ENCODE measurements at regions not wholly inside any gene's neighbourhood (a gene's known extent, or its start where the extent isn't known, plus 50 kb on each side); places are given as distances from the start of the nearest gene placed in this dataset.
"Not testable (repeated sequence)": the region's sequence is repeated elsewhere in the genome, so short reads cannot be mapped to it uniquely, and the experiment has no call there.

DNA sequence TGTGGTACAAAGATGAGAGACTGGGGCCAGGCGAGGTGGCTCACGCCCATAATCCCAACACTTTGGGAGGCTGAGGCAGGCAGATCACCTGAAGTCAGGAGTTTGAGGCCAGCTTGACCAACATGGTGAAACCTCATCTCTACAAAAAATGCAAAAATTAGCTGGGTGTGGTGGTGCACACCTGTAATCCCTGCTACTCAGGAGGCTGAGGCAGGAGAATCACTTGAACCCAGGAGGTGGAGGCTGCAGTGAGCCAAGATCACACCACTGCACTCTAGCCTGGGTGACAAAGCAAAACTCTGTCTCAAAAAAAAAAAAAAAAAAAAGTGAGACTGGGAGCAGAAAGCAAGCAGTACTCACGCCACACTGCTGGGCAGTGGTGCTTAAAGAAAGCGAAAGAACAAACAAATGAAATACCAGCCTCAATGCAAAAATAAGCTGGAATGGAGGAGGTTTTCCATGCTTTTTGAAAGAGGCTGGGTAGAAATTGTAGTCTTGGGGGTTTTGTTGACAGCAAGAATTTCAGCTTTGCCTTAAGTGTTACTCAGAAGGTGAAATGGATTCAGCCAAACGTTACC, 112.9 kb upstream of the ENPP6 start:
- not testable (repeated sequence) for TF ChIP-seq EZH2phosphoT487 (IDR thresholded peaks at IDR 0.05; ENCODE audit: insufficient read depth, low read depth); EZH2 (IDR thresholded peaks at IDR 0.05; ENCODE audit: insufficient read depth, poor library complexity, severe bottlenecking)

Data from GM23248 (cell line).